ENCODE measurements at regions not wholly inside any gene's neighbourhood (a gene's known extent, or its start where the extent isn't known, plus 50 kb on each side); places are given as distances from the start of the nearest gene placed in this dataset.

DNA sequence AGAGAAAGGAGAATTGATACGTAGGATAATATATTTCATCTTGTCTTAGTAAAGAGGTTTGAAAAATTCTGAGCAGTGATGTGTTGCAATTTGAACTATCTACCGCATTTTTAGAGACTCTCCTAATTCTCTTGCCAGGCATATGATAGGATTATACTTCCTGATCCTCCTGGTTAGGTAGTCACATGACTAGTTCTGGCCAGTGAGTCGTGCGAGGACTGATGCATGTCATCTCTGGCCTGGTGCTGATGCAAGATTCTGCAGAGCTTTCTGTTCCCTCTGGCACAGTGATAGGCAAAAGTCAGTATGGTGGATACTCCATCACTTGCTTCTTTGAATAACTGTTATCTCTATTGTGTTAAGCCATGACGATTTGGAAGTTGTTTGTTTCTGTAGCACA is 277.6 kb upstream of the NAALADL2 start:
- TF ChIP-seq CTCF (IDR thresholded peaks at IDR 0.05) (no peak), POLR2A (IDR thresholded peaks at IDR 0.05) (no peak), EP300 (IDR thresholded peaks at IDR 0.05) (no peak)

Measured in tibial nerve (tissue), 4 donors.